IMR-90 (cell line): ENCODE measurements at regions not wholly inside any gene's neighbourhood (a gene's known extent, or its start where the extent isn't known, plus 50 kb on each side); places are given as distances from the start of the nearest gene placed in this dataset.
"Not testable (repeated sequence)": the region's sequence is repeated elsewhere in the genome, so short reads cannot be mapped to it uniquely, and the experiment has no call there.

Experiments
- FOS ChIP-seq: fragments of 150-350 bp; IDR thresholded peaks from 2 replicates; pipeline ENCODE4 v1.6.1; 2016; ENCODE audit warnings: low read depth, low read length
- TF ChIP-seq, protein P1 (sequence below): fragments of 150-350 bp; IDR thresholded peaks from 2 replicates; pipeline ENCODE4 v1.6.1; 2016; ENCODE audit warnings: low read depth, mild to moderate bottlenecking, low read length, moderate library complexity, borderline replicate concordance

DNA sequence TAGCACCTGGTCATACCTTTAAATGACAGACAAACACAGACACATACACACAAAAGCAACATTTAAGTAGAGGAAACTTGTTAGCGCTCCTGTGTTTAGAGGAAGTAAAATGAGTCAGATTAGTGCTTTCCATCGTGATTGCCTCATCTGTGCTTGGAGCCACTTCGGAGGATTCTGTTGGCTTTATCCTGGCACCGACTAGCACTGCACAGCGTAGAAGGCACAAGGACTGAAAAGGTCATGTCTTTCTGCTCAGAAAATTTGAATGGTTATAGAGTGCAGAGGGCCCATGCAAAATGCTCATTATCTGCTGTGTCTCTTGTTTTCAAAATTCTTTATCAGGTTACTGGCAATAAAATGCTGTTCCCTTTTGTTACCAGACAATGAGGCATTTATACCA, 863.6 kb upstream of the TPTE start:
- TF ChIP-seq FOS, result not testable (repeated sequence)
- TF ChIP-seq, protein P1, sequence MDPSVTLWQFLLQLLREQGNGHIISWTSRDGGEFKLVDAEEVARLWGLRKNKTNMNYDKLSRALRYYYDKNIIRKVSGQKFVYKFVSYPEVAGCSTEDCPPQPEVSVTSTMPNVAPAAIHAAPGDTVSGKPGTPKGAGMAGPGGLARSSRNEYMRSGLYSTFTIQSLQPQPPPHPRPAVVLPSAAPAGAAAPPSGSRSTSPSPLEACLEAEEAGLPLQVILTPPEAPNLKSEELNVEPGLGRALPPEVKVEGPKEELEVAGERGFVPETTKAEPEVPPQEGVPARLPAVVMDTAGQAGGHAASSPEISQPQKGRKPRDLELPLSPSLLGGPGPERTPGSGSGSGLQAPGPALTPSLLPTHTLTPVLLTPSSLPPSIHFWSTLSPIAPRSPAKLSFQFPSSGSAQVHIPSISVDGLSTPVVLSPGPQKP, result not testable (repeated sequence)
